ENCODE measurements at regions not wholly inside any gene's neighbourhood (a gene's known extent, or its start where the extent isn't known, plus 50 kb on each side); places are given as distances from the start of the nearest gene placed in this dataset.

DNA sequence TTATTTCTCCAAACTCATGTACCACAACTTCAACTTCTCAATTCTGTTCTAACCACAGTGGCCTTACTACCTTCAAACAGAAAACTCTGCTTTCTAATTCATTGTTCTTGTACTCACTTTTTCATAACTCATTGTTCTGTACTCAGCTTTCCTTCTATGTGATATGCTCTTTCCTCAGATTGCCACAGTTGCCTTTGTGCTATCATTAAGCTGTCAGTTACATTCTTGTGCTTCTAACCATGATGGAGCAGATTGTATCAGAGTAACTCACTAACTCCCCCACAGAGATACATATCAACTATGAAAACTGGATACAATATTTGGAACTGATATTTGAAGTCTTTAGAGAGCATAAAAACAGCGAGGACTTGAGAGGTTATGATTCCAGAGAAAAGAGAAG, 1213.7 kb downstream of the KCNT2 start:
- TF ChIP-seq POLR2A (IDR thresholded peaks at IDR 0.05; ENCODE audit: borderline replicate concordance, extremely low read depth, insufficient read depth, insufficient read length) (no peak), CTCF (IDR thresholded peaks at IDR 0.05 in 2 of 3, conservative IDR thresholded peaks at IDR 0.05 in 1 of 3; ENCODE audit: borderline replicate concordance in 1 of 3, insufficient read depth in 1 of 3, low read depth in 2 of 3, low read length in 2 of 3) (no peak), SRF (IDR thresholded peaks at IDR 0.05; ENCODE audit: low read depth) (no peak), EZH2phosphoT487 (IDR thresholded peaks at IDR 0.05; ENCODE audit: borderline replicate concordance) (no peak), RAD21 (IDR thresholded peaks at IDR 0.05; ENCODE audit: low read depth) (no peak), EZH2 (IDR thresholded peaks at IDR 0.05) (no peak), MAX (IDR thresholded peaks at IDR 0.05) (no peak)
- TF ChIP-seq, protein P1, sequence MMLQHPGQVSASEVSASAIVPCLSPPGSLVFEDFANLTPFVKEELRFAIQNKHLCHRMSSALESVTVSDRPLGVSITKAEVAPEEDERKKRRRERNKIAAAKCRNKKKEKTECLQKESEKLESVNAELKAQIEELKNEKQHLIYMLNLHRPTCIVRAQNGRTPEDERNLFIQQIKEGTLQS (IDR thresholded peaks at IDR 0.05), result no peak
- TF ChIP-seq, protein P2, sequence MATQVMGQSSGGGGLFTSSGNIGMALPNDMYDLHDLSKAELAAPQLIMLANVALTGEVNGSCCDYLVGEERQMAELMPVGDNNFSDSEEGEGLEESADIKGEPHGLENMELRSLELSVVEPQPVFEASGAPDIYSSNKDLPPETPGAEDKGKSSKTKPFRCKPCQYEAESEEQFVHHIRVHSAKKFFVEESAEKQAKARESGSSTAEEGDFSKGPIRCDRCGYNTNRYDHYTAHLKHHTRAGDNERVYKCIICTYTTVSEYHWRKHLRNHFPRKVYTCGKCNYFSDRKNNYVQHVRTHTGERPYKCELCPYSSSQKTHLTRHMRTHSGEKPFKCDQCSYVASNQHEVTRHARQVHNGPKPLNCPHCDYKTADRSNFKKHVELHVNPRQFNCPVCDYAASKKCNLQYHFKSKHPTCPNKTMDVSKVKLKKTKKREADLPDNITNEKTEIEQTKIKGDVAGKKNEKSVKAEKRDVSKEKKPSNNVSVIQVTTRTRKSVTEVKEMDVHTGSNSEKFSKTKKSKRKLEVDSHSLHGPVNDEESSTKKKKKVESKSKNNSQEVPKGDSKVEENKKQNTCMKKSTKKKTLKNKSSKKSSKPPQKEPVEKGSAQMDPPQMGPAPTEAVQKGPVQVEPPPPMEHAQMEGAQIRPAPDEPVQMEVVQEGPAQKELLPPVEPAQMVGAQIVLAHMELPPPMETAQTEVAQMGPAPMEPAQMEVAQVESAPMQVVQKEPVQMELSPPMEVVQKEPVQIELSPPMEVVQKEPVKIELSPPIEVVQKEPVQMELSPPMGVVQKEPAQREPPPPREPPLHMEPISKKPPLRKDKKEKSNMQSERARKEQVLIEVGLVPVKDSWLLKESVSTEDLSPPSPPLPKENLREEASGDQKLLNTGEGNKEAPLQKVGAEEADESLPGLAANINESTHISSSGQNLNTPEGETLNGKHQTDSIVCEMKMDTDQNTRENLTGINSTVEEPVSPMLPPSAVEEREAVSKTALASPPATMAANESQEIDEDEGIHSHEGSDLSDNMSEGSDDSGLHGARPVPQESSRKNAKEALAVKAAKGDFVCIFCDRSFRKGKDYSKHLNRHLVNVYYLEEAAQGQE (IDR thresholded peaks at IDR 0.05; ENCODE audit: low read depth), result no peak

Measured in HCT116 (cell line).